CD4-positive, alpha-beta T cell treated with Interleukin-1 beta for 1 hour (primary cell): ENCODE measurements at regions not wholly inside any gene's neighbourhood (a gene's known extent, or its start where the extent isn't known, plus 50 kb on each side); places are given as distances from the start of the nearest gene placed in this dataset.
A peak's percentile ranks its signal among the peaks of the same experiment; 100 is the strongest.
"Not testable (repeated sequence)": the region's sequence is repeated elsewhere in the genome, so short reads cannot be mapped to it uniquely, and the experiment has no call there.

ENCODE experiments used
- DNase-seq, 2 donors: peaks; one replicate each; pipeline ENCODE4 v3.0.0-alpha.2; 2020 to 2022

GRCh38 chr6:15082708-15083107 is 163.2 kb upstream of the JARID2 start:
- DNase-seq, result no peak

DNA sequence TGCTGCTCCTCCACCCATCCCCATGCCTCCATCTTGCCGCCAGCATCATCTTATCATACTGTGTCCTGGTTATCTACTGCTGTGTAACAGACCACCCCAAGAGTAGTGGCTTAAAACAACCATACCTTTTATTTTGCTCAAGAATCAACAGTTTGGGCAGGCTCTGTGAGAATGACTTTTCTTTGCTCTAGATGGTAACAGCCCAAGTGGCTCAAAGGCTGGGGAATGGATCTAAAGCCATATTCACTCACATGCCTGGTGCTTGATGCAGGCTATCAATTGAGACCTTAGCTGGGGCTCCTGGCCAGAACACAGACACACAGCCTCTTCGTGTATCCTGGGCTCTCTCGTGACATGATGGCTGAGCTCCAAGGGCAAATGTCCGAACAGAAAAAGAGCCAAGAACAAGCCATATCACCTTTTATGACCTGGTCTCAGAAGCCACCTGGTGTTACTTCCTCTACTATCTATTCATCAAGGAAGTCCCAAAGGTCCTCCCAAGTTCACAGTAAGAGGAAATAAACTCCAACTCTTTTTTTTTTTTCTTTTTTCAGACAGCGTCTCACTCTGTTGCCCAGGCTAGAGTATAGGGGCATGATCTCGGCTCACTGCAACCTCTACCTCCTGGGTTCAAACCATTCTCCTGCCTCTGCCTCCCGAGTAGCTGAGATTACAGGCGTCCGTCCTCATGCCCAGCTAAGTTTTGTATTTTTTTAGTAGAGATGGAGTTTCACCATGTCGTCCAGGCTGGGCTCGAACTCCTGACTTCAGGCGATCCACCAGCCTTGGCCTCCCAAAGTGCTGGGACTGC is 159.3 kb upstream of the JARID2 start:
- DNase-seq, result no peak

DNA sequence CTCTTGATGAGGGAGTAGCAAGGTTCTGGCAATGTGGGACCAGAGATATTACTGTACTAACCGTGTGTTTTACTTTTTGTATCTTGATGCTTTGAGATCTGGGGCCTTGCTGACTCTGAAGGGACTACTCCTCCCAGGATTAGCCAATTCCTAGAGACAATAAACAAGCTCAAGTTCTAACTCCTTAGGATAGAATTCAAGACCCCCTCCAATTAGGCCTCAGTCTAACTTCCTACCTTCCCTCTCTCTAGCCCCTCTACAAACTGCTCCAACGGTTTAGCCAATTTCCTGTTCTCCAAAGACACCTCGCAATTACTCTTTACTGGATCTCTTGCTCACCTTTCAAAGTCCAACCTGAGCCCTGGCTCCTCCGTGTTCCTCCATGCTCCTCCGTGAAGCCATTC is 158.7 kb upstream of the JARID2 start:
- DNase-seq, result no peak

- no peak for DNase-seq
These were observed 156.8 kb upstream of the JARID2 start for GRCh38 chr6:15088904-15089568.

DNA sequence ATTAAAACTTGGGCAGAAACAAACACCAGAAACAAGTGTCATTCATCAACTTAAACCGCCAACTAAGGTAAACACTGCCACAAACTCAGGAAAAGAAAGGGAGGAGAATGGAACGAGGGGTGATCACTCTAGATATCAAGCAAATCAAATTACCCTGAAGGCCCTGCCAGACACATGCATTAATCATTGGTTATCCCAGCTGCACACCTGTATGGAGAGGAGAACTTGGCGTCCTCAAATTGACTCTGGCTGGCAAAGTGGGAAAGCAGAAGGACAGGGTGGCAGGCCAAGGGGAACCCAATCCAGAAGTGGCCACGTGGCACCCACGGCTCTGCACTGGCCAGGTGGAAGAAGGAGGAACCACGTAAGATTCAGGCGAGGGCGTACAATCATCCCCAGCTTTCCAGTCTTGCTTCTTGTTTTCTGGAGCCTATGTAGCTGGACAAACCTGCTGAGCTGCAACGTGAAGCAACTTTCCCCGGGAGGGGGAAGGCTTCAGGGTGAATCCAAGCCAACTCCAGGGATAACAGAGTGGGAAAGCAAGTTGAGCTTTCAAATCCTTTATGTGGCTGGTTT is 156.2 kb upstream of the JARID2 start:
- DNase-seq, result peak in 1 of 2 donors; percentile 17

- DNase-seq, result no peak
These were observed 155.7 kb upstream of the JARID2 start for GRCh38 chr6:15090145-15090579.

GRCh38 chr6:15090745-15091384 is 155.0 kb upstream of the JARID2 start:
- DNase-seq, result no peak

GRCh38 chr6:15096894-15097837 is 148.7 kb upstream of the JARID2 start:
- DNase-seq, result no peak

DNA sequence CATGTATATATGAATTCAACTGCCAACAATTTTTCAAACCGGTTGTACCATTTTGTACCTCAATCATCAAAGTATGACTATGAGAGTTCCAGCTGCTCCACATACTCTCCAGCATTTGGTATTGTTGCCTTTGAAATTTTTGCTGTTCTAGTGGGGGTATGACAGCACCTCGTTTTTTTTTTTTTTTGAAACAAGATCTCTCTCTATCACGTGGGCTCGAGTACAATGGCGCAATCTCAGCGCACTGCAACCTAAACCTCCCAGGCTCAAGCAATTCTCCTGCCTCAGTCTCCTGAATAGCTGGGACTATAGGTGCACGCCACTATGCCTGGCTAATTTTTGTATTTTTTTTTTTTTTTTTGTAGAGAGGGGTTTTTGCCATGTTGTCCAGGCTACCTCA is 144.7 kb upstream of the JARID2 start:
- no peak for DNase-seq

DNA sequence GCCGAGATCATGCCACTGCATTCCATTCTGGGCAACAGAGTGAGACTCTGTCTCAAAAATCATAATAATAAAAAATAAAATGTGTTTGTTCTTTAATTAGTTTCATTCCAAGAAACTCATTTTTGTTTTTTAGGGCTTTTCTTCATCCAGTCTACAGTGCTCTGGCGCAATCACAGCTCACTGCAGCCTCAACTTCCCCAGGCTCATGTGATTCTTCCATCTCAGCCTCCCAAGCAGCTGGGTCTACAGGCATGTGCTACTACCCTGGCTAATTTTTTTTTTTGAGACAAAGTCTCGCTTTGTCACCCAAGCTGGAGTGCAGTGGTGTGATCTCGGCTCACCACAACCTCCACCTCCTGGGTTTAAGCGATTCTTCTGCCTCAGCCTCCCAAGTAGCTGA is 143.6 kb upstream of the JARID2 start:
- no peak for DNase-seq

DNA sequence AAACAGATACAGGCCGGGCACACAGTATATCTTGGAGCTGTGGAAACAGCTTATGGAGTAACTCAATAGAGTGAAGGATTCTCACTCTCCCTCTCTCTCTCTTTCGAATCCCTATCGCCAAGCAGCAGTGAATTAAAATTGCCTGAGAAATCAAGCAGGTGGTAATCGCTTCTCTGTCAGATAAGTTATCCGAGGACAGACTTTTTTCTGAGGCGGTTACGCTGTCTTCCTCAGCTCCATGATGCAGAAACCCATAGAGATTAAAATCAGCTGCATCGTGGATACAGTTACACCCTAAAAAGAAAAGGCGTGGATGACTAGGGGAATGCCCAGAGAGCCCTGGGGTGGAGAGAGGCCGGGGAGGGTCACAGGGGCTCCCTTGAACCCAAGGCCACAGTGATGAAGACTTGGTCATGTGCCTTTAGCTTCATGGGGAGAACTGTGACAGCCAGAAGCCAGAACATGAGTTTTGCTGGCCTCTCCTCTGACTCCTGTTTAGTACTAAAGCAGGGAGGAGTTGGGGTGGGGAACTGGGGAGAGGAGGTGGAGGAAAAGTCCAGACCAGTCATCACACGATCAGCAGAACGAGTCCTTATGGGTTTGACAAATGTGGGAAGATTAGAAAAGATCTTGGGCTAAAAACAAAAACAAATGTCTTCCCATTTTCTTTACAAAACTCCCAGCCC is 138.8 kb upstream of the JARID2 start:
- DNase-seq, result no peak

GRCh38 chr6:15107644-15108382 is 138.1 kb upstream of the JARID2 start:
- no peak for DNase-seq

GRCh38 chr6:15108383-15108715 is 137.5 kb upstream of the JARID2 start:
- no peak for DNase-seq

GRCh38 chr6:15109338-15110090 is 136.4 kb upstream of the JARID2 start:
- no peak for DNase-seq

GRCh38 chr6:15110726-15111354 is 135.0 kb upstream of the JARID2 start:
- DNase-seq, result no peak

- DNase-seq, result not testable (repeated sequence)
These were observed 134.3 kb upstream of the JARID2 start for GRCh38 chr6:15111576-15111975.

GRCh38 chr6:15113587-15113986 is 132.3 kb upstream of the JARID2 start:
- DNase-seq, result no peak

DNA sequence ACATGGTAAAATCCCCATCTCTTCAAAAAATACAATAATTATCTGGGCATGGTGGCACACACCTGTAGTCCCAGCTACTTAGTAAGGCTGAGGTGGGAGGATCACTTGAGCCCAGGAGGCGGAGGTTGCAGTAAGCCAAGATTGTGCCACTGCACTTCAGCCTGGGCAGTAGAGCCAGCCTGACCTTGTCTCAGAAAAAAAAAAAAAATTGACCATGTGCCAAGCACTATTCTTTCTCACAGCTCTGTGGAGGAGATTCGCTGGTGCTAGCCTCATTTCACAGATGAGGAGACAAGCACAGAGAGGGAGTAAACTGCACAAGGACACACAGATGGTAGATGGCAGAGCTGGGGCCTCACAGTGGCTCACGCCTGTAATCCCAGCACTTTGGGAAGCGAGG is 131.8 kb upstream of the JARID2 start:
- no peak for DNase-seq

- no peak for DNase-seq
These were observed 129.0 kb upstream of the JARID2 start for GRCh38 chr6:15116889-15117288.

- DNase-seq, result no peak
These were observed 124.4 kb upstream of the JARID2 start for GRCh38 chr6:15121443-15121842.
